ENCODE measurements at regions not wholly inside any gene's neighbourhood (a gene's known extent, or its start where the extent isn't known, plus 50 kb on each side); places are given as distances from the start of the nearest gene placed in this dataset.
"Not testable (repeated sequence)": the region's sequence is repeated elsewhere in the genome, so short reads cannot be mapped to it uniquely, and the experiment has no call there.

- not testable (repeated sequence) for DNase-seq
Observed at GRCh38 chr1:148432318-148432717, 50.8 kb downstream of the PPIAL4G start.

- not testable (repeated sequence) for DNase-seq
Observed at GRCh38 chr1:148429856-148430255, 53.2 kb downstream of the PPIAL4G start.

GRCh38 chr1:148426940-148427611 is 56.0 kb downstream of the PPIAL4G start:
- peak; percentile 28 for DNase-seq

- not testable (repeated sequence) for DNase-seq
Observed at GRCh38 chr1:148426385-148426784, 56.7 kb downstream of the PPIAL4G start.

GRCh38 chr1:148424143-148425003 is 58.7 kb downstream of the PPIAL4G start:
- DNase-seq: peak; percentile 52

- DNase-seq: not testable (repeated sequence)
Observed at GRCh38 chr1:148422921-148423320, 60.2 kb downstream of the PPIAL4G start.

- DNase-seq: not testable (repeated sequence)
Observed at GRCh38 chr1:148417241-148417640, 65.9 kb downstream of the PPIAL4G start.

GRCh38 chr1:148413385-148413784 is 69.7 kb downstream of the PPIAL4G start:
- DNase-seq: not testable (repeated sequence)

GRCh38 chr1:148404786-148405568 is 78.1 kb downstream of the PPIAL4G start:
- not testable (repeated sequence) for DNase-seq

GRCh38 chr1:148403925-148404324 is 79.2 kb downstream of the PPIAL4G start:
- not testable (repeated sequence) for DNase-seq

- not testable (repeated sequence) for DNase-seq
Observed at GRCh38 chr1:148403085-148403456, 80.0 kb downstream of the PPIAL4G start.

- DNase-seq: peak; percentile 66
Observed at GRCh38 chr1:148402152-148403084, 80.7 kb downstream of the PPIAL4G start.

- DNase-seq: not testable (repeated sequence)
Observed at GRCh38 chr1:148397516-148397915, 85.6 kb downstream of the PPIAL4G start.

GRCh38 chr1:148392505-148392904 is 90.6 kb downstream of the PPIAL4G start:
- DNase-seq: not testable (repeated sequence)

GRCh38 chr1:148391323-148391722 is 91.8 kb downstream of the PPIAL4G start:
- not testable (repeated sequence) for DNase-seq

- DNase-seq: no peak
Observed at GRCh38 chr1:148389027-148389339, 94.1 kb downstream of the PPIAL4G start.

GRCh38 chr1:148388260-148389026 is 94.7 kb downstream of the PPIAL4G start:
- peak; percentile 92 for DNase-seq

- not testable (repeated sequence) for DNase-seq
Observed at GRCh38 chr1:148387949-148388259, 95.2 kb downstream of the PPIAL4G start.

- not testable (repeated sequence) for DNase-seq
Observed at GRCh38 chr1:148387122-148387948, 95.8 kb downstream of the PPIAL4G start.

GRCh38 chr1:148386617-148387016 is 96.5 kb downstream of the PPIAL4G start:
- no peak for DNase-seq

Data from fibroblast of skin of abdomen (primary cell).